ENCODE measurements at regions not wholly inside any gene's neighbourhood (a gene's known extent, or its start where the extent isn't known, plus 50 kb on each side); places are given as distances from the start of the nearest gene placed in this dataset.

GRCh38 chr13:23506071-23506806, 64.0 kb upstream of the TNFRSF19 start:
- TF ChIP-seq CTCF (IDR thresholded peaks at IDR 0.05; ENCODE audit: borderline replicate concordance, control extremely low read depth, extremely low read depth, insufficient read depth, missing control alignments): no peak
- no peak for DNase-seq (ENCODE audit: low spot score)

GRCh38 chr13:23506807-23507291, 63.4 kb upstream of the TNFRSF19 start:
- DNase-seq (ENCODE audit: low spot score): no peak
- no peak for TF ChIP-seq CTCF (IDR thresholded peaks at IDR 0.05; ENCODE audit: borderline replicate concordance, control extremely low read depth, extremely low read depth, insufficient read depth, missing control alignments)
- in situ Hi-C loops (cut with MboI; ENCODE audit: low sequenced_read_pairs, unreplicated experiment): no loop called here

More at GRCh38 chr13:23506071-23506806, 64.0 kb upstream of the TNFRSF19 start:
- in situ Hi-C loops (cut with MboI; ENCODE audit: low sequenced_read_pairs, unreplicated experiment): no loop called here

- no peak for TF ChIP-seq CTCF (IDR thresholded peaks at IDR 0.05; ENCODE audit: borderline replicate concordance, control extremely low read depth, extremely low read depth, insufficient read depth, missing control alignments)
- in situ Hi-C loops (cut with MboI; ENCODE audit: low sequenced_read_pairs, unreplicated experiment): no loop called here
Observed at GRCh38 chr13:23509781-23510543, 60.2 kb upstream of the TNFRSF19 start.

GRCh38 chr13:23510544-23510916, 59.7 kb upstream of the TNFRSF19 start:
- in situ Hi-C loops (cut with MboI; ENCODE audit: low sequenced_read_pairs, unreplicated experiment): no loop called here
- TF ChIP-seq CTCF (IDR thresholded peaks at IDR 0.05; ENCODE audit: borderline replicate concordance, control extremely low read depth, extremely low read depth, insufficient read depth, missing control alignments): no peak
- DNase-seq (ENCODE audit: low spot score): no peak

More at GRCh38 chr13:23509781-23510543, 60.2 kb upstream of the TNFRSF19 start:
- DNase-seq (ENCODE audit: low spot score): no peak

- in situ Hi-C loops (cut with MboI; ENCODE audit: low sequenced_read_pairs, unreplicated experiment): no loop called here
- TF ChIP-seq CTCF (IDR thresholded peaks at IDR 0.05; ENCODE audit: borderline replicate concordance, control extremely low read depth, extremely low read depth, insufficient read depth, missing control alignments): peak; percentile 40
- peak; percentile 68 for DNase-seq (ENCODE audit: low spot score)
Observed at GRCh38 chr13:23510979-23511735, 59.1 kb upstream of the TNFRSF19 start.

- in situ Hi-C loops (cut with MboI; ENCODE audit: low sequenced_read_pairs, unreplicated experiment): no loop called here
- no peak for TF ChIP-seq CTCF (IDR thresholded peaks at IDR 0.05; ENCODE audit: borderline replicate concordance, control extremely low read depth, extremely low read depth, insufficient read depth, missing control alignments)
- DNase-seq (ENCODE audit: low spot score): no peak
Observed at GRCh38 chr13:23512762-23513395, 57.3 kb upstream of the TNFRSF19 start.
